Sigmoid colon (tissue), 4 donors: ENCODE measurements at regions not wholly inside any gene's neighbourhood (a gene's known extent, or its start where the extent isn't known, plus 50 kb on each side); places are given as distances from the start of the nearest gene placed in this dataset.

Experiments
- CTCF ChIP-seq, 4 experiments: fragments of 450-650 bp in 3 of 4; fragments of 200-600 bp in 1 of 4; IDR thresholded peaks; one replicate each; pipeline ENCODE4 v1.5.1; 2016 to 2019; ENCODE audit warnings: antibody characterized with exemption in 4 of 4, mild to moderate bottlenecking in 3 of 4, moderate library complexity in 2 of 4
- EP300 ChIP-seq, 4 donors: sonication (generic); formaldehyde crosslinking; IDR thresholded peaks; one replicate each; pipeline ENCODE4 v1.6.1; 2017; ENCODE audit warnings: antibody characterized with exemption in 4 of 4
- POLR2A ChIP-seq, 2 donors: fragments of 450-650 bp; IDR thresholded peaks; one replicate each; pipeline ENCODE4 v1.6.1; 2016; ENCODE audit warnings: antibody characterized with exemption in 2 of 2, mild to moderate bottlenecking in 2 of 2, moderate library complexity in 2 of 2
- POLR2AphosphoS5 ChIP-seq, 4 donors: sonication (generic); formaldehyde crosslinking; IDR thresholded peaks; one replicate each; pipeline ENCODE4 v1.6.1; 2017; ENCODE audit warnings: antibody characterized with exemption in 4 of 4

- TF ChIP-seq POLR2A (IDR thresholded peaks at IDR 0.05) (no peak), EP300 (IDR thresholded peaks at IDR 0.05) (no peak), CTCF (IDR thresholded peaks at IDR 0.05) (no peak), POLR2AphosphoS5 (IDR thresholded peaks at IDR 0.05) (no peak)
Measured at GRCh38 chr15:75125935-75126334, 75.7 kb upstream of the C15orf39 start.
